PFSK-1 (cell line): ENCODE measurements at regions not wholly inside any gene's neighbourhood (a gene's known extent, or its start where the extent isn't known, plus 50 kb on each side); places are given as distances from the start of the nearest gene placed in this dataset.

Experiments used
- POLR2AphosphoS5 ChIP-seq: IDR thresholded peaks from 2 replicates; pipeline ENCODE4 v1.6.1; 2012; ENCODE audit warnings: low read depth, mild to moderate bottlenecking, control low read depth, low read length, moderate library complexity
- TF ChIP-seq, protein P1 (sequence below), 2 experiments: IDR thresholded peaks; 2 replicates each; pipeline versions ENCODE4 v1.6.1 to v1.8.0; 2011 to 2012; ENCODE audit warnings: low read depth in 2 of 2, low read length in 2 of 2, control low read depth in 1 of 2, inconsistent platforms in 1 of 2, mild to moderate bottlenecking in 1 of 2, moderate library complexity in 1 of 2; ENCODE audit not compliant: insufficient read depth in 1 of 2

DNA sequence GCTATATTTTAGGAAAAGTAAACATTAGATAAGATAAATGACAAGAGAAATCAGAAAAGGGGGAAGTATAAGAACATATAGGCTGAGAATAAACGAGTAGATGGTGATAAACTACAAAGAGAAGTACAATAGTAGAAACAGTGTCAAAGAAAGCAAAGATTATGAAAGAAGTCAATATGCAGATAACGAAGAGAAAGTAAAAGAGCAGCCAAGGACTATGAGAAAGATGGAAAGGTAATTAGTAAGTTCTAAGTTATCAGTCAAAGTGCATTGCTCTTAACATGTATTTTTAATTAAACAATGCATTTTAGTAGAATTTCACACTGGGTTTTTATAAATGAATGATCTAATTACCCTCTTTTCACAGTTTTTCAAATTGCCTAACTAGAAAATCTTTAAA lies 1801.3 kb upstream of the PCDH10 start:
- no peak for TF ChIP-seq POLR2AphosphoS5
- TF ChIP-seq, protein P1, sequence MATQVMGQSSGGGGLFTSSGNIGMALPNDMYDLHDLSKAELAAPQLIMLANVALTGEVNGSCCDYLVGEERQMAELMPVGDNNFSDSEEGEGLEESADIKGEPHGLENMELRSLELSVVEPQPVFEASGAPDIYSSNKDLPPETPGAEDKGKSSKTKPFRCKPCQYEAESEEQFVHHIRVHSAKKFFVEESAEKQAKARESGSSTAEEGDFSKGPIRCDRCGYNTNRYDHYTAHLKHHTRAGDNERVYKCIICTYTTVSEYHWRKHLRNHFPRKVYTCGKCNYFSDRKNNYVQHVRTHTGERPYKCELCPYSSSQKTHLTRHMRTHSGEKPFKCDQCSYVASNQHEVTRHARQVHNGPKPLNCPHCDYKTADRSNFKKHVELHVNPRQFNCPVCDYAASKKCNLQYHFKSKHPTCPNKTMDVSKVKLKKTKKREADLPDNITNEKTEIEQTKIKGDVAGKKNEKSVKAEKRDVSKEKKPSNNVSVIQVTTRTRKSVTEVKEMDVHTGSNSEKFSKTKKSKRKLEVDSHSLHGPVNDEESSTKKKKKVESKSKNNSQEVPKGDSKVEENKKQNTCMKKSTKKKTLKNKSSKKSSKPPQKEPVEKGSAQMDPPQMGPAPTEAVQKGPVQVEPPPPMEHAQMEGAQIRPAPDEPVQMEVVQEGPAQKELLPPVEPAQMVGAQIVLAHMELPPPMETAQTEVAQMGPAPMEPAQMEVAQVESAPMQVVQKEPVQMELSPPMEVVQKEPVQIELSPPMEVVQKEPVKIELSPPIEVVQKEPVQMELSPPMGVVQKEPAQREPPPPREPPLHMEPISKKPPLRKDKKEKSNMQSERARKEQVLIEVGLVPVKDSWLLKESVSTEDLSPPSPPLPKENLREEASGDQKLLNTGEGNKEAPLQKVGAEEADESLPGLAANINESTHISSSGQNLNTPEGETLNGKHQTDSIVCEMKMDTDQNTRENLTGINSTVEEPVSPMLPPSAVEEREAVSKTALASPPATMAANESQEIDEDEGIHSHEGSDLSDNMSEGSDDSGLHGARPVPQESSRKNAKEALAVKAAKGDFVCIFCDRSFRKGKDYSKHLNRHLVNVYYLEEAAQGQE (IDR thresholded peaks at IDR 0.05; ENCODE audit: insufficient read depth in 1 of 2, low read depth in 2 of 2, low read length in 2 of 2) = no peak
